ENCODE measurements at regions not wholly inside any gene's neighbourhood (a gene's known extent, or its start where the extent isn't known, plus 50 kb on each side); places are given as distances from the start of the nearest gene placed in this dataset.

- Histone ChIP-seq H3K27ac (ENCODE audit: low read depth, low read length, poor library complexity, severe bottlenecking) (no peak overlapping the region), H4K20me1 (ENCODE audit: insufficient read depth, low read length) (no peaks in the 10 kb centered on the region), H3K4me2 (ENCODE audit: low read length) (no peak overlapping the region), H3F3A (ENCODE audit: insufficient read depth, low read length) (no peaks in the 10 kb centered on the region), H3K9me2 (ENCODE audit: low read depth, low read length) (no peaks in the 10 kb centered on the region), H3K4me1 (ENCODE audit: insufficient read depth, low read length, severe bottlenecking) (no peaks in the 10 kb centered on the region), H3K4me3 (ENCODE audit: low read depth, low read length, poor library complexity, severe bottlenecking) (no peak overlapping the region), H3K9me3 (ENCODE audit: low read length) (no peaks in the 10 kb centered on the region), H3K79me2 (ENCODE audit: insufficient read depth, low read length) (no peaks in the 10 kb centered on the region), H3K27me3 (ENCODE audit: insufficient read depth, low read length) (no peaks in the 10 kb centered on the region), H2AFZ (ENCODE audit: low read length) (no peak overlapping the region), H3K36me3 (ENCODE audit: insufficient read depth, low read length) (no peaks in the 10 kb centered on the region), H3K9ac (ENCODE audit: low read length) (no peak overlapping the region)
- TF ChIP-seq CTCF (IDR thresholded peaks at IDR 0.05; ENCODE audit: low read length) (no peak), EZH2 (IDR thresholded peaks at IDR 0.05; ENCODE audit: borderline replicate concordance, low read length) (no peak)
These were observed 75.0 kb upstream of the OR13F1 start for GRCh38 chr9:104429031-104429546.

DNA sequence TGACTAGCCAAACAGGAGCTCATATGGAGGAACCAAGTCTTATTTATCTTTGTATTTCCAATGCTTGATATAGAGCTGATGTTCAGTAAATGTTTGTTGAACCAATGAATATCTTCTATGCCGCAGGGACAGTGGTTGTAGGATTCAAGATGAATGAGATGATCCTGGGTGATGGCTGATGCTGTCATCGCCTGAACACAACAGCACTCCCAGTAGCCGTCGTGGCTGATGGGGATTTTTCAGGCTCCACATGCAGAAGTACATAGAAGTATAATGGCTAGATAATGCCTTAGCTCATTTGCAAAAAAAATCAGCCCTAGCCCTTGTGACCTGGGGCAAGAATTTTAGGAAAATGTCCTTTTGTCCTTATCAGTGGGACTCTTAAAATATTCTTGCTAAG, 69.0 kb upstream of the OR13F1 start:
- H3F3A ChIP-seq (ENCODE audit: insufficient read depth, low read length): no peaks in the 10 kb centered on the region
- no peaks in the 10 kb centered on the region for H3K79me2 ChIP-seq (ENCODE audit: insufficient read depth, low read length)
- no peak overlapping the region for H2AFZ ChIP-seq (ENCODE audit: low read length)
- H3K27me3 ChIP-seq (ENCODE audit: insufficient read depth, low read length): no peaks in the 10 kb centered on the region
- H3K4me1 ChIP-seq (ENCODE audit: insufficient read depth, low read length, severe bottlenecking): no peaks in the 10 kb centered on the region
- H3K4me3 ChIP-seq (ENCODE audit: low read depth, low read length, poor library complexity, severe bottlenecking): no peak overlapping the region
- no peaks in the 10 kb centered on the region for H3K9me2 ChIP-seq (ENCODE audit: low read depth, low read length)
- H3K27ac ChIP-seq (ENCODE audit: low read depth, low read length, poor library complexity, severe bottlenecking): no peak overlapping the region
- H4K20me1 ChIP-seq (ENCODE audit: insufficient read depth, low read length): no peaks in the 10 kb centered on the region
- no peaks in the 10 kb centered on the region for H3K9me3 ChIP-seq (ENCODE audit: low read length)
- H3K36me3 ChIP-seq (ENCODE audit: insufficient read depth, low read length): no peaks in the 10 kb centered on the region
- H3K4me2 ChIP-seq (ENCODE audit: low read length): no peak overlapping the region
- TF ChIP-seq EZH2 (IDR thresholded peaks at IDR 0.05; ENCODE audit: borderline replicate concordance, low read length) (no peak), CTCF (IDR thresholded peaks at IDR 0.05; ENCODE audit: low read length) (no peak)
- H3K9ac ChIP-seq (ENCODE audit: low read length): no peak overlapping the region

GRCh38 chr9:104448036-104448435, 56.0 kb upstream of the OR13F1 start:
- Histone ChIP-seq H3K4me1 (ENCODE audit: insufficient read depth, low read length, severe bottlenecking) (no peaks in the 10 kb centered on the region), H2AFZ (ENCODE audit: low read length) (no peak overlapping the region), H3K27ac (ENCODE audit: low read depth, low read length, poor library complexity, severe bottlenecking) (no peak overlapping the region), H3K9me2 (ENCODE audit: low read depth, low read length) (no peaks in the 10 kb centered on the region), H3F3A (ENCODE audit: insufficient read depth, low read length) (no peaks in the 10 kb centered on the region), H3K4me2 (ENCODE audit: low read length) (no peak overlapping the region), H4K20me1 (ENCODE audit: insufficient read depth, low read length) (no peaks in the 10 kb centered on the region), H3K27me3 (ENCODE audit: insufficient read depth, low read length) (no peaks in the 10 kb centered on the region), H3K4me3 (ENCODE audit: low read depth, low read length, poor library complexity, severe bottlenecking) (no peak overlapping the region), H3K9ac (ENCODE audit: low read length) (no peak overlapping the region), H3K9me3 (ENCODE audit: low read length) (no peaks in the 10 kb centered on the region), H3K79me2 (ENCODE audit: insufficient read depth, low read length) (no peaks in the 10 kb centered on the region), H3K36me3 (ENCODE audit: insufficient read depth, low read length) (no peaks in the 10 kb centered on the region)
- TF ChIP-seq CTCF (IDR thresholded peaks at IDR 0.05; ENCODE audit: low read length) (no peak), EZH2 (IDR thresholded peaks at IDR 0.05; ENCODE audit: borderline replicate concordance, low read length) (no peak)
